Neural cell (in vitro differentiated cells): ENCODE measurements at regions not wholly inside any gene's neighbourhood (a gene's known extent, or its start where the extent isn't known, plus 50 kb on each side); places are given as distances from the start of the nearest gene placed in this dataset.

ENCODE experiments used
- H2AFZ ChIP-seq: fragments of 200-600, 300-800 bp; sonication (generic), shearing (Covaris generic); 2 replicates; pipeline ENCODE4 v1.6.0; 2014; ENCODE audit warnings: low read depth, mild to moderate bottlenecking, antibody characterized with exemption, low read length, moderate library complexity
- H3F3A ChIP-seq: fragments of 200-600 bp; shearing (Covaris generic); 2 replicates; pipeline ENCODE4 v1.6.1; 2016; ENCODE audit warnings: mild to moderate bottlenecking, moderate library complexity, mixed read lengths, antibody characterized with exemption, low read length; ENCODE audit not compliant: insufficient read depth, poor library complexity, severe bottlenecking
- H3K27ac ChIP-seq: fragments of 200-600, 300-800 bp; sonication (generic), shearing (Covaris generic); 2 replicates; pipeline ENCODE4 v1.5.1; 2014; ENCODE audit warnings: mild to moderate bottlenecking, low read length, moderate library complexity
- H3K27me3 ChIP-seq: fragments of 300-800, 200-600 bp; sonication (generic), shearing (Covaris generic); 2 replicates; pipeline ENCODE4 v1.6.0; 2014; ENCODE audit warnings: mild to moderate bottlenecking, low read depth, low read length, moderate library complexity; ENCODE audit not compliant: insufficient read depth
- H3K36me3 ChIP-seq: fragments of 300-800, 200-600 bp; sonication (generic), shearing (Covaris generic); 2 replicates; pipeline ENCODE4 v1.5.1; 2014; ENCODE audit warnings: mild to moderate bottlenecking, antibody characterized with exemption, low read length, moderate library complexity; ENCODE audit not compliant: insufficient read depth
- H3K4me2 ChIP-seq: fragments of 300-800, 200-600 bp; sonication (generic), shearing (Covaris generic); 2 replicates; pipeline ENCODE4 v1.6.0; 2014; ENCODE audit warnings: mild to moderate bottlenecking, low read length
- H3K4me3 ChIP-seq: fragments of 300-800, 200-600 bp; sonication (generic), shearing (Covaris generic); 2 replicates; pipeline ENCODE4 v1.5.1; 2014; ENCODE audit warnings: mild to moderate bottlenecking, low read length, moderate library complexity
- H3K79me2 ChIP-seq: fragments of 200-600 bp; shearing (Covaris generic); replicated peaks from 2 replicates; pipeline ENCODE4 v1.6.0; 2014; ENCODE audit warnings: mild to moderate bottlenecking, low read length, moderate library complexity; ENCODE audit not compliant: insufficient read depth
- H3K9ac ChIP-seq: fragments of 300-800, 200-600 bp; sonication (generic), shearing (Covaris generic); 2 replicates; pipeline ENCODE4 v1.6.1; 2016; ENCODE audit warnings: mild to moderate bottlenecking, low read length, mixed read lengths
- H3K9me2 ChIP-seq: fragments of 200-600 bp; shearing (Covaris generic); 2 replicates; pipeline ENCODE4 v1.6.1; 2016; ENCODE audit warnings: mild to moderate bottlenecking, low read length, mixed read lengths; ENCODE audit not compliant: insufficient read depth
- H3K9me3 ChIP-seq: fragments of 200-600, 300-800 bp; sonication (generic), shearing (Covaris generic); 2 replicates; pipeline ENCODE4 v1.6.1; 2016; ENCODE audit warnings: mild to moderate bottlenecking, mixed run types, low read length, moderate library complexity, mixed read lengths
- H4K20me1 ChIP-seq: fragments of 200-600 bp; shearing (Covaris generic); 2 replicates; pipeline ENCODE4 v1.6.1; 2016; ENCODE audit warnings: mild to moderate bottlenecking, mixed run types; ENCODE audit not compliant: insufficient read depth
- EP300 ChIP-seq: fragments of 450-650 bp; conservative IDR thresholded peaks from 2 replicates; pipeline ENCODE4 v1.6.1; 2014; ENCODE audit warnings: antibody characterized with exemption, mild to moderate bottlenecking, moderate library complexity; ENCODE audit not compliant: poor library complexity, severe bottlenecking
- EZH2 ChIP-seq: fragments of 200-600, 300-800 bp; shearing (Covaris generic), sonication (generic); IDR thresholded peaks from 2 replicates; pipeline ENCODE4 v1.6.1; 2014; ENCODE audit warnings: antibody characterized with exemption, low read length, borderline replicate concordance, mild to moderate bottlenecking; ENCODE audit not compliant: insufficient read depth, poor library complexity, severe bottlenecking
- MXI1 ChIP-seq: fragments of 450-650 bp; conservative IDR thresholded peaks from 2 replicates; pipeline ENCODE4 v1.6.1; 2014; ENCODE audit warnings: antibody characterized with exemption, mild to moderate bottlenecking; ENCODE audit not compliant: poor library complexity, severe bottlenecking
- POLR2AphosphoS5 ChIP-seq: IDR thresholded peaks from 2 replicates; pipeline ENCODE4 v1.6.1; 2012
- RAD21 ChIP-seq: fragments of 450-650 bp; conservative IDR thresholded peaks from 2 replicates; pipeline ENCODE4 v1.6.1; 2014; ENCODE audit warnings: antibody characterized with exemption, mild to moderate bottlenecking, moderate library complexity
- SMC3 ChIP-seq: fragments of 450-650 bp; conservative IDR thresholded peaks from 2 replicates; pipeline ENCODE4 v1.6.1; 2014; ENCODE audit warnings: antibody characterized with exemption, mild to moderate bottlenecking, moderate library complexity; ENCODE audit not compliant: poor library complexity
- TAF1 ChIP-seq: IDR thresholded peaks from 2 replicates; pipeline ENCODE4 v1.6.1; 2012; ENCODE audit warnings: low read depth
- TF ChIP-seq, protein P1 (sequence below): IDR thresholded peaks from 2 replicates; pipeline ENCODE4 v1.6.1; 2012; ENCODE audit warnings: borderline replicate concordance
- TF ChIP-seq, protein P2 (sequence below): fragments of 450-650 bp; IDR thresholded peaks from 2 replicates; pipeline ENCODE4 v1.5.1; 2014; ENCODE audit warnings: antibody characterized with exemption, mild to moderate bottlenecking, moderate library complexity; ENCODE audit not compliant: poor library complexity, severe bottlenecking

DNA sequence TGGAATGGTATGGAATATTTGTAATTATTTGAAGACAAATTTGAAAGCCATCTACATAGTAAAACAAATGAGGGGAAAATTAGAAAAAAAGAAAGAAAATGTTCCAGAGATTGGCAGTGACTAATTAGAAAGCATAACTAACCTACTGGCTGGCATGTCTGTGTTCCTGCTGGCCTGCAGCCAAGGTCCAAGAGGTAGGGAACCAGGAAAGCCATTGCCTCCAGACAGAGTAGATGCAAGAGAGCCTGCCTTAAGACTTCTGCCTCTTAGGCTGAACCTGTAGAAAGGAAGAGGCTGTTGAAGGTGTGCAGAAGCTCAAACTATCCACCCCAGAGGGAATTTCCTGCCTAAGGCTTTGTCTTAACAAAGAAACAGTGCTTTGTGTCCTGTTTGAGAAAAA is 982.0 kb downstream of the SORCS1 start:
- Histone ChIP-seq H3F3A (no peaks in the 10 kb centered on the region), H3K36me3 (no peaks in the 10 kb centered on the region), H3K27ac (no peak overlapping the region), H3K4me3 (no peak overlapping the region), H3K9ac (no peak overlapping the region), H3K4me2 (no peak overlapping the region), H4K20me1 (no peaks in the 10 kb centered on the region), H3K79me2 (no peaks in the 10 kb centered on the region), H3K27me3 (peaks cover 7% of the 10 kb centered on the region), H3K9me2 (no peaks in the 10 kb centered on the region), H3K9me3 (no peaks in the 10 kb centered on the region), H2AFZ (no peak overlapping the region)
- TF ChIP-seq EZH2 (no peak), MXI1 (no peak), TAF1 (no peak), SMC3 (no peak), POLR2AphosphoS5 (no peak), EP300 (no peak), RAD21 (no peak)
- TF ChIP-seq, protein P1, sequence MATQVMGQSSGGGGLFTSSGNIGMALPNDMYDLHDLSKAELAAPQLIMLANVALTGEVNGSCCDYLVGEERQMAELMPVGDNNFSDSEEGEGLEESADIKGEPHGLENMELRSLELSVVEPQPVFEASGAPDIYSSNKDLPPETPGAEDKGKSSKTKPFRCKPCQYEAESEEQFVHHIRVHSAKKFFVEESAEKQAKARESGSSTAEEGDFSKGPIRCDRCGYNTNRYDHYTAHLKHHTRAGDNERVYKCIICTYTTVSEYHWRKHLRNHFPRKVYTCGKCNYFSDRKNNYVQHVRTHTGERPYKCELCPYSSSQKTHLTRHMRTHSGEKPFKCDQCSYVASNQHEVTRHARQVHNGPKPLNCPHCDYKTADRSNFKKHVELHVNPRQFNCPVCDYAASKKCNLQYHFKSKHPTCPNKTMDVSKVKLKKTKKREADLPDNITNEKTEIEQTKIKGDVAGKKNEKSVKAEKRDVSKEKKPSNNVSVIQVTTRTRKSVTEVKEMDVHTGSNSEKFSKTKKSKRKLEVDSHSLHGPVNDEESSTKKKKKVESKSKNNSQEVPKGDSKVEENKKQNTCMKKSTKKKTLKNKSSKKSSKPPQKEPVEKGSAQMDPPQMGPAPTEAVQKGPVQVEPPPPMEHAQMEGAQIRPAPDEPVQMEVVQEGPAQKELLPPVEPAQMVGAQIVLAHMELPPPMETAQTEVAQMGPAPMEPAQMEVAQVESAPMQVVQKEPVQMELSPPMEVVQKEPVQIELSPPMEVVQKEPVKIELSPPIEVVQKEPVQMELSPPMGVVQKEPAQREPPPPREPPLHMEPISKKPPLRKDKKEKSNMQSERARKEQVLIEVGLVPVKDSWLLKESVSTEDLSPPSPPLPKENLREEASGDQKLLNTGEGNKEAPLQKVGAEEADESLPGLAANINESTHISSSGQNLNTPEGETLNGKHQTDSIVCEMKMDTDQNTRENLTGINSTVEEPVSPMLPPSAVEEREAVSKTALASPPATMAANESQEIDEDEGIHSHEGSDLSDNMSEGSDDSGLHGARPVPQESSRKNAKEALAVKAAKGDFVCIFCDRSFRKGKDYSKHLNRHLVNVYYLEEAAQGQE = no peak
- TF ChIP-seq, protein P2, sequence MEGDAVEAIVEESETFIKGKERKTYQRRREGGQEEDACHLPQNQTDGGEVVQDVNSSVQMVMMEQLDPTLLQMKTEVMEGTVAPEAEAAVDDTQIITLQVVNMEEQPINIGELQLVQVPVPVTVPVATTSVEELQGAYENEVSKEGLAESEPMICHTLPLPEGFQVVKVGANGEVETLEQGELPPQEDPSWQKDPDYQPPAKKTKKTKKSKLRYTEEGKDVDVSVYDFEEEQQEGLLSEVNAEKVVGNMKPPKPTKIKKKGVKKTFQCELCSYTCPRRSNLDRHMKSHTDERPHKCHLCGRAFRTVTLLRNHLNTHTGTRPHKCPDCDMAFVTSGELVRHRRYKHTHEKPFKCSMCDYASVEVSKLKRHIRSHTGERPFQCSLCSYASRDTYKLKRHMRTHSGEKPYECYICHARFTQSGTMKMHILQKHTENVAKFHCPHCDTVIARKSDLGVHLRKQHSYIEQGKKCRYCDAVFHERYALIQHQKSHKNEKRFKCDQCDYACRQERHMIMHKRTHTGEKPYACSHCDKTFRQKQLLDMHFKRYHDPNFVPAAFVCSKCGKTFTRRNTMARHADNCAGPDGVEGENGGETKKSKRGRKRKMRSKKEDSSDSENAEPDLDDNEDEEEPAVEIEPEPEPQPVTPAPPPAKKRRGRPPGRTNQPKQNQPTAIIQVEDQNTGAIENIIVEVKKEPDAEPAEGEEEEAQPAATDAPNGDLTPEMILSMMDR = no peak

DNA sequence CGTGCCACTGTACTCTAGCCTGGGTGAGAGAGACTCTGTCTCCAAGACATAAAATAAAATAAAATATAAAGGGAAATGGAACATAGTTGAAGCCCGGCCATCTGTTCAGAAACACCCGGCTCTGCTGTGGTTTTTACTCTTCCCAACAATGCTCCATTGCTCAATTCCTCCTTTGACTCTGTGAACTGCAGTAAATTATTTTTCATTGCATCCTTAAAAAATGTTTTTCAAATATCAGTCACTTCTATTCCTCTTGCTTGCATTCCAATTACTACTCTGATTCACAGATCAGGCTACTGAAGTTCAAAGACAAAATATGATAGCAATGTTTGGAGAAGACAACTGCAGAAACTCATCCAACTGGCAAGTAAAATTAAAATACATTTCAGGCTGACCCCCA is 983.0 kb downstream of the SORCS1 start:
- no peaks in the 10 kb centered on the region for H3K9me3 ChIP-seq
- H3K4me3 ChIP-seq = no peak overlapping the region
- H3K9ac ChIP-seq = no peak overlapping the region
- H4K20me1 ChIP-seq = no peaks in the 10 kb centered on the region
- no peaks in the 10 kb centered on the region for H3F3A ChIP-seq
- H3K36me3 ChIP-seq = no peaks in the 10 kb centered on the region
- H3K27ac ChIP-seq = no peak overlapping the region
- no peak overlapping the region for H2AFZ ChIP-seq
- no peaks in the 10 kb centered on the region for H3K79me2 ChIP-seq
- H3K9me2 ChIP-seq = no peaks in the 10 kb centered on the region
- TF ChIP-seq, protein P1 = no peak
- TF ChIP-seq, protein P2 = no peak
- TF ChIP-seq MXI1 = no peak
- no peak for TF ChIP-seq SMC3
- no peak for TF ChIP-seq TAF1
- TF ChIP-seq EZH2 = no peak
- TF ChIP-seq POLR2AphosphoS5 = no peak
- no peak for TF ChIP-seq EP300
- H3K4me2 ChIP-seq = no peak overlapping the region
- H3K27me3 ChIP-seq = peaks cover 7% of the 10 kb centered on the region
